Uterus (tissue), 3 donors: ENCODE measurements at regions not wholly inside any gene's neighbourhood (a gene's known extent, or its start where the extent isn't known, plus 50 kb on each side); places are given as distances from the start of the nearest gene placed in this dataset.

ENCODE experiments used
- DNase-seq, 2 donors: peaks; one replicate each; pipeline ENCODE4 v3.0.0-alpha.2; 2019 to 2020
- H3K27ac ChIP-seq, 2 donors: fragments of 200-600 bp; sonication (generic); 1 replicate in 1 of 2; 2 replicates in 1 of 2; pipeline ENCODE4 v1.5.1; 2016 to 2018
- H3K27me3 ChIP-seq, 2 donors: fragments of 200-600 bp; sonication (generic); one replicate each; pipeline ENCODE4 v1.5.1; 2018 to 2019; ENCODE audit warnings: control low read depth in 1 of 2
- H3K36me3 ChIP-seq, 2 donors: fragments of 200-600 bp; sonication (generic); one replicate each; pipeline ENCODE4 v1.5.1; 2019; ENCODE audit warnings: control low read depth in 1 of 2
- H3K4me1 ChIP-seq, 2 donors: fragments of 200-600 bp; sonication (generic); one replicate each; pipeline ENCODE4 v1.5.1; 2018 to 2019; ENCODE audit warnings: control low read depth in 1 of 2
- H3K4me3 ChIP-seq, 2 donors: fragments of 200-600 bp; sonication (generic); 1 replicate in 1 of 2; 2 replicates in 1 of 2; pipeline ENCODE4 v1.5.1; 2018 to 2019; ENCODE audit warnings: mild to moderate bottlenecking in 1 of 2
- H3K9me3 ChIP-seq, 2 donors: fragments of 200-600 bp; sonication (generic); one replicate each; pipeline ENCODE4 v1.5.1; 2019; ENCODE audit warnings: control low read depth in 1 of 2
- CTCF ChIP-seq, 4 experiments: fragments of 200-600 bp in 2 of 4; fragments of 450-650 bp in 2 of 4; sonication (generic) in 2 of 4; IDR thresholded peaks; one replicate each; pipeline ENCODE4 v1.5.1; 2016 to 2019; ENCODE audit warnings: antibody characterized with exemption in 4 of 4, mild to moderate bottlenecking in 2 of 4, moderate library complexity in 1 of 4
- POLR2A ChIP-seq, 2 donors: fragments of 450-650 bp; IDR thresholded peaks; one replicate each; pipeline ENCODE4 v1.6.1; 2016; ENCODE audit warnings: antibody characterized with exemption in 2 of 2, mild to moderate bottlenecking in 1 of 2, moderate library complexity in 1 of 2
- intact Hi-C: fragments of 100-400 bp; cut with DNase I; formaldehyde crosslinking; loops from one replicate; pipeline ENCODE4 v1.15.1; 2023; ENCODE audit warnings: low total_unique reads
- donor health status: DM: yes; HTN: yes; CAD: no.

- TF ChIP-seq CTCF (IDR thresholded peaks at IDR 0.05), result no peak
- no peak for TF ChIP-seq POLR2A (IDR thresholded peaks at IDR 0.05)
- H3K4me3 ChIP-seq, result no peak overlapping the region
- H3K27me3 ChIP-seq, result no peaks in the 10 kb centered on the region
- H3K9me3 ChIP-seq, result no peaks in the 10 kb centered on the region
- no peak for DNase-seq
- no peaks in the 10 kb centered on the region for H3K36me3 ChIP-seq
- H3K27ac ChIP-seq, result no peak overlapping the region
- H3K4me1 ChIP-seq, result no peaks in the 10 kb centered on the region
- intact Hi-C loops, result no loop called here
Observed at GRCh38 chr4:185903205-185903604, 91.2 kb upstream of the SORBS2 start.

- TF ChIP-seq POLR2A (IDR thresholded peaks at IDR 0.05), result no peak
- TF ChIP-seq CTCF (IDR thresholded peaks at IDR 0.05), result no peak
- intact Hi-C loops, result no loop called here
- DNase-seq, result no peak
- no peaks in the 10 kb centered on the region for H3K27me3 ChIP-seq
- H3K36me3 ChIP-seq, result no peaks in the 10 kb centered on the region
- H3K4me3 ChIP-seq, result no peak overlapping the region
- H3K9me3 ChIP-seq, result no peaks in the 10 kb centered on the region
- H3K4me1 ChIP-seq, result no peaks in the 10 kb centered on the region
- H3K27ac ChIP-seq, result no peak overlapping the region
Observed at GRCh38 chr4:185904381-185904780, 92.4 kb upstream of the SORBS2 start.

GRCh38 chr4:185909972-185910371 lies 98.0 kb upstream of the SORBS2 start:
- no peak overlapping the region for H3K4me3 ChIP-seq
- H3K27ac ChIP-seq, result no peak overlapping the region
- no peak for TF ChIP-seq POLR2A (IDR thresholded peaks at IDR 0.05)
- TF ChIP-seq CTCF (IDR thresholded peaks at IDR 0.05), result no peak
- intact Hi-C loops, result no loop called here
- H3K9me3 ChIP-seq, result no peaks in the 10 kb centered on the region
- no peaks in the 10 kb centered on the region for H3K4me1 ChIP-seq
- H3K27me3 ChIP-seq, result no peaks in the 10 kb centered on the region
- H3K36me3 ChIP-seq, result no peaks in the 10 kb centered on the region
- no peak for DNase-seq

GRCh38 chr4:185911556-185912064 lies 99.6 kb upstream of the SORBS2 start:
- Histone ChIP-seq H3K4me3 (no peak overlapping the region), H3K27ac (no peak overlapping the region), H3K27me3 (no peaks in the 10 kb centered on the region), H3K9me3 (no peaks in the 10 kb centered on the region), H3K36me3 (no peaks in the 10 kb centered on the region), H3K4me1 (no peaks in the 10 kb centered on the region)
- intact Hi-C loops, result no loop called here
- TF ChIP-seq POLR2A (IDR thresholded peaks at IDR 0.05), result no peak
- TF ChIP-seq CTCF (IDR thresholded peaks at IDR 0.05), result no peak
- DNase-seq, result no peak

- TF ChIP-seq POLR2A (IDR thresholded peaks at IDR 0.05) (no peak), CTCF (IDR thresholded peaks at IDR 0.05) (no peak)
- H3K4me3 ChIP-seq, result no peak overlapping the region
- intact Hi-C loops, result no loop called here
- no peak overlapping the region for H3K27ac ChIP-seq
- H3K36me3 ChIP-seq, result no peaks in the 10 kb centered on the region
- no peaks in the 10 kb centered on the region for H3K4me1 ChIP-seq
- no peaks in the 10 kb centered on the region for H3K9me3 ChIP-seq
- no peak for DNase-seq
- H3K27me3 ChIP-seq, result no peaks in the 10 kb centered on the region
Observed at GRCh38 chr4:185912779-185913178, 100.8 kb upstream of the SORBS2 start.
